RKO (cell line): ENCODE measurements at regions not wholly inside any gene's neighbourhood (a gene's known extent, or its start where the extent isn't known, plus 50 kb on each side); places are given as distances from the start of the nearest gene placed in this dataset.

Experiments
- DNase-seq: peaks from one replicate; pipeline ENCODE4 v3.0.0-alpha.2; 2016; ENCODE audit warnings: low spot score

DNA sequence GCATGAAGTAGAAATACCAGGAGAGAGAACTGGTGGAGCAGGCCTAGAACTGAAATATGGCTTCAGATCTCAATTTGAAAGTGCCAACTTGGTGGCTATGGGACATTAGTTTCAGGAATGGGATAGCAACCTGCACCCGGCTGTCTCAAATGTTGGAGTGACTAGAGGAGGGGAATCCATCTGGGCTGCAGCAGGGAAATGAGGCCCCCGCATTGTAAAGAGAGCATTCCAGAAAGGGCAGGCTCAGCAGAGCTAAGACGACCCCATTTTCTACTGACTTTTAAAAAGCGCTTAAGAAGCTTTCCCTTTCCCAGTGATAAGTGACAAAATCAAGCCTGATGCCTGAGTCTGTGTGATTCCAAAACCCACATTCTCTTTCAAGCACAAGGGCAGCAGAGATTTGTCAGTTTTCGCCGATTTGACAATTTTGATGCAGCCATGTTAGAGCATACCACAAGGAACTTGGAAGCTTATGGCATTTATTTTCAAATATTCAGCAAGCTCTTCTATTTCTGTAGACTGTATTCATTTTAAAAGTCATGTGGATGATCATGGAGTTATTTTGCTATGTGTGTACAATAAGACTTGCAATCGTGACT, 119.8 kb upstream of the ARHGAP28 start:
- DNase-seq = no peak

GRCh38 chr18:6610466-6610865, 119.0 kb upstream of the ARHGAP28 start:
- DNase-seq = no peak

GRCh38 chr18:6613581-6613980, 115.9 kb upstream of the ARHGAP28 start:
- no peak for DNase-seq

DNA sequence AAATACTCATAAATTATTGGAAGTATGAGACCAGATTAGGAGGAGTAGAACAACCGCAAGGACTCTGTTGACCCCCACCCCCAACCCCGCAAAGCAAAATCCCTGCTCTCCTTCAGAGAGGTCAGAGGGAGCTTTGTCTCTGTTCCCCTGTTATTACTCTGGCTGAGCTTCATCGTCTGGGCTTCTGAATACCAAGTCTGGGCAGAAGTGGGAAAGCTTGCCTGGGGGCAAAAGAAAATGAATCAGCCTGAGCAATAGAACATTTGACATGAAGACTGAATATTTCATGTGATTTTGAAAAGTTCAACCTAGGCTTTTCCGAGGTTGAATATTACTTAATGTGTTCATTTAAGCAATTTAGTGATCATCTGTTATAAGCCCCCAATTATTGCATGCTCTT, 114.6 kb upstream of the ARHGAP28 start:
- DNase-seq = no peak

DNA sequence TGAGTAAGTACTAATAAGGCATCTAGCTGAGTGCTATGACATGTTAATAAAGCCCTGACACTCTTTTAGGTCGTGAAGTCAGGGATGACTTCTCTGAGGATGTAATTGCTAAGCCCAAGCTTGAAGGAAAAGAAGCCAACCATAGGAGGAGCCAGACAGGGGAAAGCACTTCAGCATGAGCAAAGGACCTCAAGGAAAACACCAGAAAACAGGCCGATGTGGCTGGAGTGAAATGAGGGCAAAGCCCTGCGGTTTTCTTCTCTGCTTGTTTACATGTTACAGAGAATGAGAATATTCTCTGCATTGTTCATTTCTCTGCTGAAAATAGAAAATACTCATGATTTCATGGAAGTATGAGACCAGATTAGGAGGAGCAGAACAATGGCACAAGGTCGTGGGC, 112.5 kb upstream of the ARHGAP28 start:
- DNase-seq = no peak

- no peak for DNase-seq
Observed at GRCh38 chr18:6621437-6621836, 108.1 kb upstream of the ARHGAP28 start.

DNA sequence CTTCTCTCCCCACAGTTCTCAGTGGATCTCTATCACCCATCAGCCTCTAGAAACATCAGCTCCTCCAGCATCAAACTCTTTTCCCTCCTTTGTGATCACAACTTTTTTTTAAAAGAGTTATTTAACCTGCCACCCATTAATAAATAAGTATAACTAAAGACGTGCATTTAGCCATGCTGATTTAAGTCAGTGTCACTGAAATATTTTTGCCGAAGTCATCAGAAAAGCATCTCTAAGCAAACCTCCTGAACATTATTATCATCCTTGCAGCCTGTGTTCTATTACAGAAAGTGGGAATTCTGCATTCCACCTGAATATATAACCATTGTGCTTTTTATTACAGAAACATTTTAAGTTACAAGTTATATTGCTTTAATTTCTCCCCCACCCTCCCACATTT, 106.2 kb upstream of the ARHGAP28 start:
- no peak for DNase-seq

DNA sequence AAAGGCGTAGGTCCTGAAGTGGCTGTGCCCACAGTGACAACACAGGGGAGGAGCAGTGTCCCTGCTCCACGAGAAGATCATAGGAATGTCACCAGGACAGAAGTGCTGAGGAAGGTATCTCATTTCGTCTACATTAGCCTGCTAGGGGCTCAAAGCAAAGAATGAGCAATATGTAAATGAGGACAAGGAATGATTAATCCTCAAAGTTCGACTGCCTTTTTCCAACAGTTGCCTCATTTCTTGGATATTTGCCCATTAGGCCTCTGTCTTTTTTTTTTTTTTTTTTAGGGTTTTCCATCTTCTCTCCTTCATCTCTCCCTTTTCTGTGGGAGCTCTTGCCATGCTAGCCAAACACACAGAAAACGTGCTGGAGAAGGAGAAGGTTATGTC, 105.2 kb upstream of the ARHGAP28 start:
- DNase-seq = peak; percentile 45

DNA sequence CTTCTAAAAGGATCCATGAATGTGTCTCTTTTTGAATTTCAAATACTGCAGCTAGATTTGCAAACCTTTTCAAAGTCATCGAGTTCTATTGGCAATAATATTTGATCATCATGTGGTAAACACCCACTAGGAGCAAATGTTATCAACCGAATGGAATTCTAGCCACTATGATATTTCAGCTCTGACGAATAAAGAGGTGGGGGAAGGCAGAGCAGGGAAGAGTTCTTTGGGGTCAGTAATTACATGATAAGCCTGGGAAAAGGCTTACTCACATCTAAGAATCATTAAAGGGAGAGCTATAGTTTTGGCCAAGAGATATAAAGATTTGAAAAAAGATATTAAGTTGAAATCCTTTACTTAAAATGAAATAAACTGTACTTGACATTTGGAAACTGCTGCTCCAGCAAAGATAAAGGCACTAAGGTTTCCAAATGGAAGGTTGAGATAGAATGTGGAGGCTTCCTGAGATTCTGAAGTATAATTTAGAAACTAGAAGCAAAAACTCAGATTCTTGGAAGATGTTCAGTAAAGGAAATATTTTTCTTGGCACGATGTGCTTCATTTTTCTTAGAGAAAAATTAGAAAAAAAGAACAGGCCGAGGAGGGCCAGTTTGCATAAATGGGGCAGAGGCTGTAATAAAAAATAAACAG, 104.7 kb upstream of the ARHGAP28 start:
- no peak for DNase-seq

DNA sequence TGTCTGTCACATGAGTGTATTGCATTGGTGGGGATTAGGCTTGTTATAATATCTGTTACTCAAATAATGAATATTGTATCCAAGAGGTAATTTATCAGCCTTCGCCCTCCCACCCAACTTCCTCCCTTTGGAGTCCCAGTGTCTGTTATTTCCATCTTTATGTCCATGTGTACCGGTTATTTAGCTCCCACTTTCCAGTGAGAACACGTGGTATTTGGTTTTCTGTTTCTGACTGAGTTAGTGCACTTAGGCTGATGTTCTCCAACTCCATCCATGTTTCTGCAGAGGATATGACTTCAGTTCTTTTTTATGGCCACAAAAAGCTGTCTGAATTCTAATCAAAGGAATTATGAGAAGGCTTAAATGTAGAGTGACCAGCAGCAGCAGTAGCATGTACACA, 104.0 kb upstream of the ARHGAP28 start:
- no peak for DNase-seq

GRCh38 chr18:6626457-6626856, 103.1 kb upstream of the ARHGAP28 start:
- no peak for DNase-seq

DNA sequence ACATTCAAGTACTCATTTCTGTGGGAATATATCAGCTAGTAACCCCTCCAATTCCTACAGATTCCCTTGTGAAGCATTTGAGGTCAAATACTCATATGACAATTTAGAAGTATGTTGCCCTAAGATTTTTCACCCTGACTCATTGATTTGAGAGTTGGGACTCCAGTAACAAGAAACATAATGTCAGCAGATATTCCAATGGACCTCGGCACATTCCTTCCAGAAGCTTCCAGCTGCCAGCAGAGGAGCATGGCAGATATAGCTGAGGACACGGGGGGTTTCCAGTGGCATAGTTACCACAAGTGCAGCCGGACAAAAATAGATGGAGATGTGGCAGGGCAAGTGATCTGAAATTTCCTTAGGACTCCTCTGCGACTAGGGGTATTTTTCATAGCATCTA, 101.9 kb upstream of the ARHGAP28 start:
- no peak for DNase-seq

DNA sequence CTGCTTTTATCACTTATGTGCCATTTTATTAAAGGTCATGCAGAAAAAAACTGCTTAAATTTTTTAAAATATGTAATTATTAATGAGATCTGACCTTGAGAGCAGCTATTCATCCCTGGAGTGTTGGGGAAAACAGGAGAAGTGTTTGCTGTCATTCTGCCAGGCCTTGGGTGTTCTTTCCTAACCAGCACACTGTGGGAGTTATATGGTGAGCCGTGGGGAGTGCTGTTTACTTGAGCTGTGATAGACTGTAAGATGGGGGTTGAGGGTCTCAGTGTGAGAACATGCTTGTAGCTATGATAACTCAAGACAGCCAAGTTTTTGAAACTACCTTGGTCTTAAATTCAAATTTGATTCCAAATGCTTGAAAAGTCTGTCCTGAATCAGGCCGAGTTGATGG, 101.3 kb upstream of the ARHGAP28 start:
- no peak for DNase-seq

- DNase-seq = no peak
Observed at GRCh38 chr18:6629635-6630140, 99.8 kb upstream of the ARHGAP28 start.

DNA sequence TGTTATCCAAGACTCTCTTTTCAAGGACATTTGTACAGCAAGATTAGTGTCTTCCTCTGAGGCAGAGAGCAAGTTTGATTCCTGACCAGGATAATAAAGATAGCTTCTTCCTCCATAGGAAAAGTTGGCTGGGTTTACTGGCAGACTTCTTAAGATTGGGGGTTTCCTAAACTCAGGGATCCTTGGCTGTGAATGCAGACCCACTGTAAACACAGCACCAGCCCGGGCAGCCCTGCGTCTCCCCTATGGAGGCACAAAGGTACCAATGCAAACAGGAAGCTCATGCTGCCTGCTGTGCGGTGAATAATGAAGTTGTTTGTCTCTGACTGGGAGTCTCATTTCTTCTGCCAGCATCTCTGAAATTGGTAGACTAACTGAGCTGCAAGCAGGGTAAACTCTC, 96.2 kb upstream of the ARHGAP28 start:
- DNase-seq = no peak

DNA sequence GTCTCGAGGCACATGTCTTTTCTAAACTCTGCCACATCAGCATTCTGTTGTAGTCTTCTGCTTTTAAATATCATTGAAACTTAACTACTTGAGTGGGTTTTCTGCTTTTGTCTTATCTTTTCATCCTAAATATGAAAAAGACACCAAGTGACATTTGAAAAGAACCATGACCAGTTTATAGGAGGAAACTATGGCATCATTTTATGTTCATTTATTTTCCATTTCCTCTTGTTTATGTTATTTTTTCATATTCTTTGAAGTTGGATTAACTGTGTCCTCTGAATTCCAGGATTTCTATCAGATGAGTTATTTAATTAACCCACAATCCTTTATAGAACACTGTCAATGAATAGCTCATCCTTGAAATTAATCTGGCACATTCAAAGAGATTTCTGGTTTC, 93.4 kb upstream of the ARHGAP28 start:
- DNase-seq = no peak

- DNase-seq = no peak
Observed at GRCh38 chr18:6638447-6638846, 91.1 kb upstream of the ARHGAP28 start.

DNA sequence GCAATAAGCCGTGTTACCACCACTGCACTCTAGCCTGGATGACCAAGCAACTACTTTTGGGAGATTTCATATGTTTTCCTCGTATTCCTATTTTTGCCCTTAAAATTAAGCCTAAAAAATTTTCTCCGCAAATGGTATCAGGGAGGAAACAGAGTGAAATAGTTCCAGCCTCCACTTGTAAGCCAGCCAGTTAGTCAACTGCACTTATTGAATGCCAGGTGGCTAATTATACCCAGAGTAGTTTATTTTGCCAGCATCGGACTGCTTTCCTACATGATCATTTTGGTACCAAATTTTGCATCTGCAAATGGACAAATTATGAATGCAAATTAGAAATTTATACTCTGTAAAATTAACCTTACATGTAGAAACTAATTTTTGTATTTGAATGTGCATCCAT, 90.2 kb upstream of the ARHGAP28 start:
- no peak for DNase-seq

- DNase-seq = no peak
Observed at GRCh38 chr18:6644836-6645627, 84.5 kb upstream of the ARHGAP28 start.

- no peak for DNase-seq
Observed at GRCh38 chr18:6646801-6647200, 82.7 kb upstream of the ARHGAP28 start.

- peak; percentile 21 for DNase-seq
Observed at GRCh38 chr18:6648581-6648980, 80.9 kb upstream of the ARHGAP28 start.

GRCh38 chr18:6649421-6650126, 79.9 kb upstream of the ARHGAP28 start:
- DNase-seq = no peak

GRCh38 chr18:6650127-6650507, 79.4 kb upstream of the ARHGAP28 start:
- no peak for DNase-seq
